ENCODE measurements at regions not wholly inside any gene's neighbourhood (a gene's known extent, or its start where the extent isn't known, plus 50 kb on each side); places are given as distances from the start of the nearest gene placed in this dataset.

GRCh38 chr5:86039351-86039750, 578.4 kb upstream of the COX7C start:
- Histone ChIP-seq H3K4me1 (ENCODE audit: control insufficient read depth in 2 of 2, insufficient read depth in 1 of 2, low read depth in 1 of 2, low read length in 2 of 2) (no peaks in the 10 kb centered on the region), H4K8ac (ENCODE audit: low read depth, low read length) (no peak overlapping the region), H2BK120ac (ENCODE audit: low read depth, low read length) (no peak overlapping the region), H3K4ac (ENCODE audit: low read length) (no peak overlapping the region), H3K79me1 (ENCODE audit: low read depth, low read length) (no peaks in the 10 kb centered on the region), H3K4me2 (ENCODE audit: insufficient read depth, low read length, poor library complexity, severe bottlenecking) (no peak overlapping the region), H3K27me3 (ENCODE audit: control insufficient read depth in 3 of 3, insufficient read depth in 3 of 3, low read depth in 1 of 3, low read length in 3 of 3) (no peaks in the 10 kb centered on the region), H2BK12ac (ENCODE audit: low read length) (no peak overlapping the region), H2BK15ac (ENCODE audit: low read length) (no peak overlapping the region), H3K9ac (ENCODE audit: low read depth, low read length, poor library complexity) (no peak overlapping the region), H3K36me3 (replicated peaks in 1 of 2; ENCODE audit: control insufficient read depth in 2 of 2, insufficient read depth in 2 of 2, low read length in 2 of 2) (no peaks in the 10 kb centered on the region), H3K14ac (ENCODE audit: low read length) (no peak overlapping the region), H3K23ac (ENCODE audit: low read depth, low read length, poor library complexity) (no peak overlapping the region), H3K27ac (replicated peaks; ENCODE audit: low read length) (no peak overlapping the region), H2AK5ac (ENCODE audit: low read depth, low read length) (no peak overlapping the region), H4K91ac (ENCODE audit: low read depth, low read length, poor library complexity) (no peak overlapping the region), H3K9me3 (replicated peaks in 1 of 2; ENCODE audit: control insufficient read depth in 2 of 2, insufficient read depth in 1 of 2, low read depth in 1 of 2, low read length in 2 of 2) (no peaks in the 10 kb centered on the region), H3K18ac (ENCODE audit: low read length) (no peak overlapping the region), H2BK5ac (ENCODE audit: low read length) (no peak overlapping the region), H2AFZ (ENCODE audit: low read length) (no peak overlapping the region), H3K4me3 (ENCODE audit: low read length in 2 of 2) (no peak overlapping the region)
- no CpG with 5 or more reads among the region's 7 CpGs for WGBS, 2 donors (ENCODE audit: extremely low coverage in 2 of 2, insufficient read length in 2 of 2, insufficient replicate concordance in 1 of 2)
- no peak for DNase-seq (ENCODE audit: low spot score)

GRCh38 chr5:86070719-86071118, 547.0 kb upstream of the COX7C start:
- no peak overlapping the region for H3K23ac ChIP-seq (ENCODE audit: low read depth, low read length, poor library complexity)
- DNase-seq (ENCODE audit: low spot score) = no peak
- H2BK120ac ChIP-seq (ENCODE audit: low read depth, low read length) = no peak overlapping the region
- H3K14ac ChIP-seq (ENCODE audit: low read length) = no peak overlapping the region
- no peak overlapping the region for H4K91ac ChIP-seq (ENCODE audit: low read depth, low read length, poor library complexity)
- no peak overlapping the region for H3K18ac ChIP-seq (ENCODE audit: low read length)
- H3K4ac ChIP-seq (ENCODE audit: low read length) = no peak overlapping the region
- no peak overlapping the region for H2BK15ac ChIP-seq (ENCODE audit: low read length)
- H3K9ac ChIP-seq (ENCODE audit: low read depth, low read length, poor library complexity) = no peak overlapping the region
- H2BK12ac ChIP-seq (ENCODE audit: low read length) = no peak overlapping the region
- H2BK5ac ChIP-seq (ENCODE audit: low read length) = no peak overlapping the region
- H3K36me3 ChIP-seq (replicated peaks in 1 of 2; ENCODE audit: control insufficient read depth in 2 of 2, insufficient read depth in 2 of 2, low read length in 2 of 2) = no peaks in the 10 kb centered on the region
- H3K4me2 ChIP-seq (ENCODE audit: insufficient read depth, low read length, poor library complexity, severe bottlenecking) = no peak overlapping the region
- WGBS, 2 donors (ENCODE audit: extremely low coverage in 2 of 2, insufficient read length in 2 of 2, insufficient replicate concordance in 1 of 2) = no CpG with 5 or more reads among the region's 1 CpG
- no peaks in the 10 kb centered on the region for H3K79me1 ChIP-seq (ENCODE audit: low read depth, low read length)
- H2AK5ac ChIP-seq (ENCODE audit: low read depth, low read length) = no peak overlapping the region
- H3K27me3 ChIP-seq (ENCODE audit: control insufficient read depth in 3 of 3, insufficient read depth in 3 of 3, low read depth in 1 of 3, low read length in 3 of 3) = no peaks in the 10 kb centered on the region
- H4K8ac ChIP-seq (ENCODE audit: low read depth, low read length) = no peak overlapping the region
- no peak overlapping the region for H3K27ac ChIP-seq (replicated peaks; ENCODE audit: low read length)
- no peaks in the 10 kb centered on the region for H3K4me1 ChIP-seq (ENCODE audit: control insufficient read depth in 2 of 2, insufficient read depth in 1 of 2, low read depth in 1 of 2, low read length in 2 of 2)
- no peak overlapping the region for H2AFZ ChIP-seq (ENCODE audit: low read length)
- H3K9me3 ChIP-seq (replicated peaks in 1 of 2; ENCODE audit: control insufficient read depth in 2 of 2, insufficient read depth in 1 of 2, low read depth in 1 of 2, low read length in 2 of 2) = no peaks in the 10 kb centered on the region
- no peak overlapping the region for H3K4me3 ChIP-seq (ENCODE audit: low read length in 2 of 2)

- Histone ChIP-seq H4K91ac (ENCODE audit: low read depth, low read length, poor library complexity) (no peak overlapping the region), H2BK120ac (ENCODE audit: low read depth, low read length) (no peak overlapping the region), H3K9me3 (replicated peaks in 1 of 2; ENCODE audit: control insufficient read depth in 2 of 2, insufficient read depth in 1 of 2, low read depth in 1 of 2, low read length in 2 of 2) (no peaks in the 10 kb centered on the region), H3K27me3 (ENCODE audit: control insufficient read depth in 3 of 3, insufficient read depth in 3 of 3, low read depth in 1 of 3, low read length in 3 of 3) (no peaks in the 10 kb centered on the region), H2BK5ac (ENCODE audit: low read length) (no peak overlapping the region), H4K8ac (ENCODE audit: low read depth, low read length) (no peak overlapping the region), H3K4me2 (ENCODE audit: insufficient read depth, low read length, poor library complexity, severe bottlenecking) (no peak overlapping the region), H2BK12ac (ENCODE audit: low read length) (no peak overlapping the region), H2AFZ (ENCODE audit: low read length) (no peak overlapping the region), H3K79me1 (ENCODE audit: low read depth, low read length) (no peaks in the 10 kb centered on the region), H2AK5ac (ENCODE audit: low read depth, low read length) (no peak overlapping the region), H3K9ac (ENCODE audit: low read depth, low read length, poor library complexity) (no peak overlapping the region), H3K36me3 (replicated peaks in 1 of 2; ENCODE audit: control insufficient read depth in 2 of 2, insufficient read depth in 2 of 2, low read length in 2 of 2) (no peaks in the 10 kb centered on the region), H3K4me3 (ENCODE audit: low read length in 2 of 2) (no peak overlapping the region), H3K4me1 (ENCODE audit: control insufficient read depth in 2 of 2, insufficient read depth in 1 of 2, low read depth in 1 of 2, low read length in 2 of 2) (no peaks in the 10 kb centered on the region), H3K4ac (ENCODE audit: low read length) (no peak overlapping the region), H3K18ac (ENCODE audit: low read length) (no peak overlapping the region), H2BK15ac (ENCODE audit: low read length) (no peak overlapping the region), H3K27ac (replicated peaks; ENCODE audit: low read length) (no peak overlapping the region), H3K23ac (ENCODE audit: low read depth, low read length, poor library complexity) (no peak overlapping the region), H3K14ac (ENCODE audit: low read length) (no peak overlapping the region)
- WGBS, 2 donors (ENCODE audit: extremely low coverage in 2 of 2, insufficient read length in 2 of 2, insufficient replicate concordance in 1 of 2) = no CpG with 5 or more reads among the region's 3 CpGs
- DNase-seq (ENCODE audit: low spot score) = no peak
Observed at GRCh38 chr5:86074297-86074696, 543.4 kb upstream of the COX7C start.

- no peak overlapping the region for H3K27ac ChIP-seq (replicated peaks; ENCODE audit: low read length)
- H3K23ac ChIP-seq (ENCODE audit: low read depth, low read length, poor library complexity) = no peak overlapping the region
- H4K8ac ChIP-seq (ENCODE audit: low read depth, low read length) = no peak overlapping the region
- DNase-seq (ENCODE audit: low spot score) = no peak
- H3K14ac ChIP-seq (ENCODE audit: low read length) = no peak overlapping the region
- no peak overlapping the region for H4K91ac ChIP-seq (ENCODE audit: low read depth, low read length, poor library complexity)
- no peak overlapping the region for H3K4ac ChIP-seq (ENCODE audit: low read length)
- no peak overlapping the region for H3K9ac ChIP-seq (ENCODE audit: low read depth, low read length, poor library complexity)
- H3K36me3 ChIP-seq (replicated peaks in 1 of 2; ENCODE audit: control insufficient read depth in 2 of 2, insufficient read depth in 2 of 2, low read length in 2 of 2) = no peaks in the 10 kb centered on the region
- no peak overlapping the region for H2BK5ac ChIP-seq (ENCODE audit: low read length)
- WGBS, 2 donors (ENCODE audit: extremely low coverage in 2 of 2, insufficient read length in 2 of 2, insufficient replicate concordance in 1 of 2) = no CpG with 5 or more reads among the region's 6 CpGs
- no peaks in the 10 kb centered on the region for H3K27me3 ChIP-seq (ENCODE audit: control insufficient read depth in 3 of 3, insufficient read depth in 3 of 3, low read depth in 1 of 3, low read length in 3 of 3)
- H3K4me2 ChIP-seq (ENCODE audit: insufficient read depth, low read length, poor library complexity, severe bottlenecking) = no peak overlapping the region
- no peak overlapping the region for H3K18ac ChIP-seq (ENCODE audit: low read length)
- no peak overlapping the region for H3K4me3 ChIP-seq (ENCODE audit: low read length in 2 of 2)
- H2BK15ac ChIP-seq (ENCODE audit: low read length) = no peak overlapping the region
- H3K9me3 ChIP-seq (replicated peaks in 1 of 2; ENCODE audit: control insufficient read depth in 2 of 2, insufficient read depth in 1 of 2, low read depth in 1 of 2, low read length in 2 of 2) = no peaks in the 10 kb centered on the region
- no peak overlapping the region for H2AFZ ChIP-seq (ENCODE audit: low read length)
- H2BK120ac ChIP-seq (ENCODE audit: low read depth, low read length) = no peak overlapping the region
- no peaks in the 10 kb centered on the region for H3K4me1 ChIP-seq (ENCODE audit: control insufficient read depth in 2 of 2, insufficient read depth in 1 of 2, low read depth in 1 of 2, low read length in 2 of 2)
- H3K79me1 ChIP-seq (ENCODE audit: low read depth, low read length) = no peaks in the 10 kb centered on the region
- H2AK5ac ChIP-seq (ENCODE audit: low read depth, low read length) = no peak overlapping the region
- H2BK12ac ChIP-seq (ENCODE audit: low read length) = no peak overlapping the region
Observed at GRCh38 chr5:86075139-86075538, 542.6 kb upstream of the COX7C start.

Measured in neuronal stem cell (in vitro differentiated cells).